ENCODE measurements at regions not wholly inside any gene's neighbourhood (a gene's known extent, or its start where the extent isn't known, plus 50 kb on each side); places are given as distances from the start of the nearest gene placed in this dataset. TPM values are rescaled to one million over a fixed set of nuclear protein-coding genes. Genes with fewer than 3 reads are reported as not detected.

- no peak for DNase-seq (ENCODE audit: low read depth in 2 of 3, low spot score in 2 of 3)
These were observed 76.1 kb downstream of the ZNF280B start for GRCh38 chr22:22432479-22432878.

- no peak for DNase-seq (ENCODE audit: low read depth in 2 of 3, low spot score in 2 of 3)
These were observed 75.6 kb downstream of the ZNF280B start for GRCh38 chr22:22432937-22433336.

- no peak for DNase-seq (ENCODE audit: low read depth in 2 of 3, low spot score in 2 of 3)
These were observed 74.8 kb downstream of the ZNF280B start for GRCh38 chr22:22433770-22434169.

Small RNA genes in the stretch of these regions (small RNA-seq; reads per million reads assigned to genes)
- not detected for gene AC245291.3
- gene IGLVVII-41-1: not detected
